GM06990 (cell line): ENCODE measurements at regions not wholly inside any gene's neighbourhood (a gene's known extent, or its start where the extent isn't known, plus 50 kb on each side); places are given as distances from the start of the nearest gene placed in this dataset.

Experiments
- DNase-seq: peaks from one replicate; pipeline ENCODE4 v3.0.0-alpha.2; 2011; ENCODE audit not compliant: insufficient read length; ENCODE audit errors: extremely low read depth
- H3K27me3 ChIP-seq: replicated peaks from 2 replicates; pipeline ENCODE4 v1.6.0; 2011; ENCODE audit warnings: low read length; ENCODE audit not compliant: control insufficient read depth, insufficient read depth
- H3K36me3 ChIP-seq: 2 replicates; pipeline ENCODE4 v1.5.1; 2011; ENCODE audit warnings: low read length; ENCODE audit not compliant: control insufficient read depth, insufficient read depth
- H3K4me3 ChIP-seq: replicated peaks from 2 replicates; pipeline ENCODE4 v1.5.1; 2011; ENCODE audit warnings: low read depth, mild to moderate bottlenecking, control low read depth, low read length
- TF ChIP-seq, protein P1 (sequence below): IDR thresholded peaks from 2 replicates; pipeline ENCODE4 v1.5.1; 2011; ENCODE audit warnings: low read length, control low read depth, mild to moderate bottlenecking, inconsistent platforms; ENCODE audit not compliant: insufficient read depth, poor library complexity, severe bottlenecking

DNA sequence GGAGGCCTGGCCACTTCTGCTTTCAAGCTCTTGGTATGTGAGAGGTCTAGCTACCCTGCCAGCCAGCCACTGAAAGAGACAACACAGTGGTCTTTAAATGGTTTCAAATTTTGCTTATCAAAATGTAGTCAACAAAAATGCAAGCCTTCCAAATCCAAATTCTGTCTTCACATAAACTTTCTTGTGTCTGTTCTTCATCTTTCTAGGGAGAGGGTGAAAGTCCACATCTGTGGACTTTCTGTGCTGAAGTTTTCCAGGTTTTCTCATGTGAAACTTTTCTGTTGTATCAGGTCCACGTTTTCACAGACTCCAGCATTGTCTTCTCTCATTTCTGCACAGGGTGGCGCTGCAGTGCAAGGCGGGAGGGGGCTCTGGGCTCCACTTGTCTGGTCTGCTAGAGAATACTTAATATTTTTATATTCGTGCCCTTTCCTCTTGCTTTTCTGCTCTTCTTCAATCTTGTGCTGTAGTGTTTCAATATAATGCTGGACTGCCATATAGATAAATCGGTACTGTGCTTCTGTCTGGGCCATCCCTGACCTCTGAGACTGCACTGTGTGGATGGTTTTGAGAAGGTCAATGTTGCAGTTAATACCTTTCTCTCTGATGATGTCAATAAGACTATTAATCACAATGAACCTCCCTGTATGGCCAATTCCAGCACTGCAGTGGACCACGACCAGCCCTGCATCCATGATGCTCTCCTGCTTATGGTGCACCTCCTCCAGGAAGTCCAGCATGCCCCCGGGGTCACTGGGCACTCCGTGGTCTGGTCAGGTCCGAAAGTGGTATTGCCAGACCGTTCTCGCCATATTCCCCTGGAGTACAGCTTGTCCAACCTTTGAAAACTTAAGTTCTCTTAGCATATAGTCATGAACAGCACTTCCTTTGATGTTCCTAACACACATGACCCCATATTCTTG is 161.6 kb upstream of the TNFAIP3 start:
- Histone ChIP-seq H3K4me3 (no peak overlapping the region), H3K27me3 (no peaks in the 10 kb centered on the region), H3K36me3 (no peaks in the 10 kb centered on the region)
- TF ChIP-seq, protein P1, sequence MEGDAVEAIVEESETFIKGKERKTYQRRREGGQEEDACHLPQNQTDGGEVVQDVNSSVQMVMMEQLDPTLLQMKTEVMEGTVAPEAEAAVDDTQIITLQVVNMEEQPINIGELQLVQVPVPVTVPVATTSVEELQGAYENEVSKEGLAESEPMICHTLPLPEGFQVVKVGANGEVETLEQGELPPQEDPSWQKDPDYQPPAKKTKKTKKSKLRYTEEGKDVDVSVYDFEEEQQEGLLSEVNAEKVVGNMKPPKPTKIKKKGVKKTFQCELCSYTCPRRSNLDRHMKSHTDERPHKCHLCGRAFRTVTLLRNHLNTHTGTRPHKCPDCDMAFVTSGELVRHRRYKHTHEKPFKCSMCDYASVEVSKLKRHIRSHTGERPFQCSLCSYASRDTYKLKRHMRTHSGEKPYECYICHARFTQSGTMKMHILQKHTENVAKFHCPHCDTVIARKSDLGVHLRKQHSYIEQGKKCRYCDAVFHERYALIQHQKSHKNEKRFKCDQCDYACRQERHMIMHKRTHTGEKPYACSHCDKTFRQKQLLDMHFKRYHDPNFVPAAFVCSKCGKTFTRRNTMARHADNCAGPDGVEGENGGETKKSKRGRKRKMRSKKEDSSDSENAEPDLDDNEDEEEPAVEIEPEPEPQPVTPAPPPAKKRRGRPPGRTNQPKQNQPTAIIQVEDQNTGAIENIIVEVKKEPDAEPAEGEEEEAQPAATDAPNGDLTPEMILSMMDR = peak; percentile 89
- peak; percentile 54 for DNase-seq

DNA sequence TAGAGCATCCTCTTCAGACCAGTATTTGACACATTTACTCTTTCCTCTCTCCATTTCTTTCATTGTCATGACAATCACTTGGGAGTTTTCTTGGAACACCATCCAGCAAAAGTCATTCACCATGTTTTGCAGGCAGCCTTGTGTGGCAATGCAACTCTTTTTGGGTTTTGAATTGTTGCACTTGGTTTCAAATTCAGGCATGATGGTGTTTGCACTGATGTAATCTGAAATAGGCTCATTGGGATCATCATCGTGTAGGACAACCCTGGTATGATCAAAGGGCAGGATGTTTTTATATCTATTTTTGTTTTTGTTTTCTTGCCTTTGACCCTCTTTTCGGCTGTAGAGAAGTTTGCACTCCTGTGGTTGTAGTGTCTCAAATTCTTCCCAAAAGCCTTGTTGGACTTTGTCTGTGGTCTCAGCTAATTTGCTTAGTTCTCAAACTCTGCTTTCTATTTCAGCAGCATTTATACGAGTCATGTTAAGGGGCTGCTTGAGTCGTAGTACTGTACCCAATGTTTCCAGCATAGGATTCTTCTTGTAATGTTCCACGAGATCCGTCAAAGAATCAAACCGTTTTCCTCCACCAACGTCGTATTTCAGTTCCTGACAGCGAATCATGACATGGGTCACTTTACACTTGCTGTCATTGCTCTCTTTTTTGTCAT is 160.8 kb upstream of the TNFAIP3 start:
- no peaks in the 10 kb centered on the region for H3K36me3 ChIP-seq
- no peak for DNase-seq
- TF ChIP-seq, protein P1 = no peak
- H3K4me3 ChIP-seq = peak overlapping the region; percentile 3; the same call in 1 of the 2 replicates
- no peaks in the 10 kb centered on the region for H3K27me3 ChIP-seq

GRCh38 chr6:137707038-137707589 is 159.9 kb upstream of the TNFAIP3 start:
- peak overlapping the region; percentile 24; the same call in 1 of the 2 replicates for H3K4me3 ChIP-seq
- no peaks in the 10 kb centered on the region for H3K36me3 ChIP-seq
- no peaks in the 10 kb centered on the region for H3K27me3 ChIP-seq
- no peak for DNase-seq
- TF ChIP-seq, protein P1 = no peak

DNA sequence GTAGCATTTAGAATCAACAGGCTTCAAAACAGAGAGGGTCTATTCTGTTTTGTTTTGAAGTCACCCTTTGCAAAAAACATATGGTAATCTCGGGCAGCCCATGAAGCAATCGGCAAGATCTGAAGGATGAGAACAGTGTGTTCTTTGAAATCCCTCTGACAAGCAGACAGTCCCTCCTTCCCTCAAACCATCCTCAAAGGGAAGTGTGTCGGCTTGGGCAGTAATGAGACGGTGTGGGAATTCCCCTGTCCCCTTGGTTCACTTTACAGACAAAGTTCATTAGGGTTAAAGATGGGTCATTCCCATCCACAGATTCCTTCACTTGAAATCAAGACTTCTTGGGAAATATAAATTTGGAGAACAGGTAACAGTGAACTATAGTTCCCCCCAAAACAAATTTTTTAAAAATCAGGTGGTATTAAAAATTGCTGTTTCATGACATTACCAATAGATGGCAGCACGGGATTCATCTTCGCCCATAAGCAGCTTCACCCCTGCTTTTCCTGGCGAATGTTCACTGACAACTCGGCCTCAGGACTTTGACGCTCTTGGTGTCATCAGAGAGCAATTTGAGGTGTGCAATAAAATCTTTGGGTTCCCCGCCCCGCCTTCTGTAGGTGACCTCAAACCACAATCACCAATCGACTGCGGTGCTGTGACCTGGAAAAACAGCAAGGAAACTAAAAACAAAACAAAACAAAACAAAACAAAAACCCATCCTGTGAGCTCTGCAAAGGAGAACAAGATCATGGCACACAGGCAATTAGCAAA is 159.3 kb upstream of the TNFAIP3 start:
- DNase-seq = peak; percentile 72
- TF ChIP-seq, protein P1 = peak; percentile 52
- H3K4me3 ChIP-seq = peak overlapping the region; percentile 24; the same call in 1 of the 2 replicates
- no peaks in the 10 kb centered on the region for H3K36me3 ChIP-seq
- no peaks in the 10 kb centered on the region for H3K27me3 ChIP-seq

- Histone ChIP-seq H3K27me3 (no peaks in the 10 kb centered on the region), H3K36me3 (no peaks in the 10 kb centered on the region), H3K4me3 (no peak overlapping the region)
- DNase-seq = no peak
- TF ChIP-seq, protein P1 = no peak
These were observed 158.6 kb upstream of the TNFAIP3 start for GRCh38 chr6:137708481-137708880.
